HEK293 (cell line): ENCODE measurements at regions not wholly inside any gene's neighbourhood (a gene's known extent, or its start where the extent isn't known, plus 50 kb on each side); places are given as distances from the start of the nearest gene placed in this dataset.

Experiments used
- ATF2 ChIP-seq: fragments of 450-650 bp; formaldehyde crosslinking; IDR thresholded peaks from 2 replicates; pipeline ENCODE4 v1.5.1; 2016; ENCODE audit warnings: missing biosample characterization, missing genetic modification characterization, low read depth
- HOXD13 ChIP-seq: sonication (generic); formaldehyde crosslinking; IDR thresholded peaks from 2 replicates; pipeline ENCODE4 v1.8.0; 2022; ENCODE audit warnings: missing genetic modification reagents, borderline replicate concordance
- OSR2 ChIP-seq: fragments of 450-650 bp; formaldehyde crosslinking; IDR thresholded peaks from 2 replicates; pipeline ENCODE4 v1.5.1; 2016; ENCODE audit warnings: missing biosample characterization, missing genetic modification characterization
- SP2 ChIP-seq: fragments of 450-650 bp; formaldehyde crosslinking; IDR thresholded peaks from 2 replicates; pipeline ENCODE4 v1.5.1; 2016; ENCODE audit warnings: missing biosample characterization, missing genetic modification characterization
- ZBTB20 ChIP-seq: fragments of 450-650 bp; formaldehyde crosslinking; IDR thresholded peaks from 2 replicates; pipeline ENCODE4 v1.5.1; 2016; ENCODE audit warnings: missing biosample characterization, missing genetic modification characterization
- ZNF132 ChIP-seq: fragments of 450-650 bp; formaldehyde crosslinking; IDR thresholded peaks from 2 replicates; pipeline ENCODE4 v1.5.1; 2017; ENCODE audit warnings: missing biosample characterization, missing genetic modification characterization, borderline replicate concordance
- ZNF521 ChIP-seq: fragments of 450-650 bp; formaldehyde crosslinking; IDR thresholded peaks from 2 replicates; pipeline ENCODE4 v1.5.1; 2017; ENCODE audit warnings: missing biosample characterization, mild to moderate bottlenecking, missing genetic modification characterization
- ZNF768 ChIP-seq: fragments of 450-650 bp; formaldehyde crosslinking; IDR thresholded peaks from 2 replicates; pipeline ENCODE4 v1.5.1; 2018; ENCODE audit warnings: missing biosample characterization, mild to moderate bottlenecking, missing genetic modification characterization
- ZXDB ChIP-seq: fragments of 450-650 bp; formaldehyde crosslinking; IDR thresholded peaks from 2 replicates; pipeline ENCODE4 v1.5.1; 2016; ENCODE audit warnings: missing biosample characterization, missing genetic modification characterization
- TF ChIP-seq, protein P1 (sequence below): fragments of 450-650 bp; formaldehyde crosslinking; IDR thresholded peaks from 2 replicates; pipeline ENCODE4 v1.5.1; 2016; ENCODE audit warnings: missing biosample characterization, missing genetic modification characterization
- TF ChIP-seq, protein P2 (sequence below): IDR thresholded peaks from 2 replicates; pipeline ENCODE4 v1.6.1; 2011; ENCODE audit warnings: mild to moderate bottlenecking, low read depth, low read length, borderline replicate concordance
- TF ChIP-seq, protein P3 (sequence below): fragments of 450-650 bp; formaldehyde crosslinking; IDR thresholded peaks from 2 replicates; pipeline ENCODE4 v1.5.0; 2017; ENCODE audit warnings: missing biosample characterization, missing genetic modification characterization, borderline replicate concordance

DNA sequence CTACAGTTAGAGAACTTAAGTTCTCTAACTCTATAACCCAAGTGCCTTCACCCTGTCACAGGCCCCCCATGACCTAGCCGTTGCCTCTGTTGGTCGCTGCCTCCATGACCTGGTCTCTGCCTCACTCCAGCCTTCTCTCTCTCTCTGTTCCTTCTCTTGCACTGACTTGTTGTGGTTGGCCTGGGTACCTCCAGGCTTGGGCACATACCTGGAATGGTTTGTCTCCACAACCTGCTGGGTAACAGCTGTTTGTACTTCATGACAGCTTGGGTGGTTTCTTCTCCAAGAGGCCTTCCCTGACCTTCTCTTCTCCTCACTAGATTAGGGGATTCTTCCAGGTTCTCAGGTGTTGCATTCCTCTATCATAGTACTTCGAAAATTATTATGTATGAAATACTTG lies 371.6 kb upstream of the USP24 start:
- TF ChIP-seq SP2 (tag by site-specific recombination) = no peak
- TF ChIP-seq ZXDB (tag by site-specific recombination) = no peak
- TF ChIP-seq, protein P1, sequence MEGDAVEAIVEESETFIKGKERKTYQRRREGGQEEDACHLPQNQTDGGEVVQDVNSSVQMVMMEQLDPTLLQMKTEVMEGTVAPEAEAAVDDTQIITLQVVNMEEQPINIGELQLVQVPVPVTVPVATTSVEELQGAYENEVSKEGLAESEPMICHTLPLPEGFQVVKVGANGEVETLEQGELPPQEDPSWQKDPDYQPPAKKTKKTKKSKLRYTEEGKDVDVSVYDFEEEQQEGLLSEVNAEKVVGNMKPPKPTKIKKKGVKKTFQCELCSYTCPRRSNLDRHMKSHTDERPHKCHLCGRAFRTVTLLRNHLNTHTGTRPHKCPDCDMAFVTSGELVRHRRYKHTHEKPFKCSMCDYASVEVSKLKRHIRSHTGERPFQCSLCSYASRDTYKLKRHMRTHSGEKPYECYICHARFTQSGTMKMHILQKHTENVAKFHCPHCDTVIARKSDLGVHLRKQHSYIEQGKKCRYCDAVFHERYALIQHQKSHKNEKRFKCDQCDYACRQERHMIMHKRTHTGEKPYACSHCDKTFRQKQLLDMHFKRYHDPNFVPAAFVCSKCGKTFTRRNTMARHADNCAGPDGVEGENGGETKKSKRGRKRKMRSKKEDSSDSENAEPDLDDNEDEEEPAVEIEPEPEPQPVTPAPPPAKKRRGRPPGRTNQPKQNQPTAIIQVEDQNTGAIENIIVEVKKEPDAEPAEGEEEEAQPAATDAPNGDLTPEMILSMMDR (tag by site-specific recombination) = no peak
- TF ChIP-seq ZNF132 (tag by site-specific recombination) = no peak
- no peak for TF ChIP-seq HOXD13 (CRISPR knock-in tag)
- TF ChIP-seq, protein P2, sequence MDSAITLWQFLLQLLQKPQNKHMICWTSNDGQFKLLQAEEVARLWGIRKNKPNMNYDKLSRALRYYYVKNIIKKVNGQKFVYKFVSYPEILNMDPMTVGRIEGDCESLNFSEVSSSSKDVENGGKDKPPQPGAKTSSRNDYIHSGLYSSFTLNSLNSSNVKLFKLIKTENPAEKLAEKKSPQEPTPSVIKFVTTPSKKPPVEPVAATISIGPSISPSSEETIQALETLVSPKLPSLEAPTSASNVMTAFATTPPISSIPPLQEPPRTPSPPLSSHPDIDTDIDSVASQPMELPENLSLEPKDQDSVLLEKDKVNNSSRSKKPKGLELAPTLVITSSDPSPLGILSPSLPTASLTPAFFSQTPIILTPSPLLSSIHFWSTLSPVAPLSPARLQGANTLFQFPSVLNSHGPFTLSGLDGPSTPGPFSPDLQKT = no peak
- no peak for TF ChIP-seq OSR2 (tag by site-specific recombination)
- no peak for TF ChIP-seq ZNF521 (tag by site-specific recombination)
- TF ChIP-seq ZNF768 (tag by site-specific recombination) = no peak
- no peak for TF ChIP-seq ATF2 (tag by site-specific recombination)
- TF ChIP-seq, protein P3, sequence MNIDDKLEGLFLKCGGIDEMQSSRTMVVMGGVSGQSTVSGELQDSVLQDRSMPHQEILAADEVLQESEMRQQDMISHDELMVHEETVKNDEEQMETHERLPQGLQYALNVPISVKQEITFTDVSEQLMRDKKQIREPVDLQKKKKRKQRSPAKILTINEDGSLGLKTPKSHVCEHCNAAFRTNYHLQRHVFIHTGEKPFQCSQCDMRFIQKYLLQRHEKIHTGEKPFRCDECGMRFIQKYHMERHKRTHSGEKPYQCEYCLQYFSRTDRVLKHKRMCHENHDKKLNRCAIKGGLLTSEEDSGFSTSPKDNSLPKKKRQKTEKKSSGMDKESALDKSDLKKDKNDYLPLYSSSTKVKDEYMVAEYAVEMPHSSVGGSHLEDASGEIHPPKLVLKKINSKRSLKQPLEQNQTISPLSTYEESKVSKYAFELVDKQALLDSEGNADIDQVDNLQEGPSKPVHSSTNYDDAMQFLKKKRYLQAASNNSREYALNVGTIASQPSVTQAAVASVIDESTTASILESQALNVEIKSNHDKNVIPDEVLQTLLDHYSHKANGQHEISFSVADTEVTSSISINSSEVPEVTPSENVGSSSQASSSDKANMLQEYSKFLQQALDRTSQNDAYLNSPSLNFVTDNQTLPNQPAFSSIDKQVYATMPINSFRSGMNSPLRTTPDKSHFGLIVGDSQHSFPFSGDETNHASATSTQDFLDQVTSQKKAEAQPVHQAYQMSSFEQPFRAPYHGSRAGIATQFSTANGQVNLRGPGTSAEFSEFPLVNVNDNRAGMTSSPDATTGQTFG (tag by site-specific recombination) = no peak
- TF ChIP-seq ZBTB20 (tag by site-specific recombination) = no peak
